Inferior parietal cortex (tissue), 1 donor: ENCODE measurements at regions not wholly inside any gene's neighbourhood (a gene's known extent, or its start where the extent isn't known, plus 50 kb on each side); places are given as distances from the start of the nearest gene placed in this dataset.
"Not testable (repeated sequence)": the region's sequence is repeated elsewhere in the genome, so short reads cannot be mapped to it uniquely, and the experiment has no call there.

Source experiments
- DNase-seq: peaks from one replicate; pipeline ENCODE4 v3.0.0-alpha.2; 2016; ENCODE audit errors: extremely low spot score

DNA sequence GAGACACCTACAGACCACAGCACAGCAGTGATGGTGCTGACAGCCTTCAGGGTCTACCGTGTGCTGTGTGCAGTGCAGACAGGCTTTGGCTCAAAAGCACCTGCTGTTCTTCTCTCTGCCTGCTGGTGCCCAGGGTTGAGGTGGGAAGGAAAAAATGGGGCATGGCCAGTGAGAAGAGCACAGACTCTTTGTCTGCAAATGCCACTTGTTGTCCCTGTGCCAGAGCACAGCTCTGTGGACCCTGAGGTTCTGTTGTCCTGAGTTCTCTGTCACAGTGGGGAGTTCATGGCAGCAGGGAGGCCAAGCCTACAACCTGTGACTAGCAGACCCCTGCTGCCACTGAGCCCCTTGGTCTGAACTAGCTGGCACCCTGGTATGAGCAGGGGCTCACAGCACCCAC is 376.7 kb downstream of the GLRX3 start:
- DNase-seq, result no peak

- no peak for DNase-seq
Observed at GRCh38 chr10:130513686-130514476, 377.7 kb downstream of the GLRX3 start.

DNA sequence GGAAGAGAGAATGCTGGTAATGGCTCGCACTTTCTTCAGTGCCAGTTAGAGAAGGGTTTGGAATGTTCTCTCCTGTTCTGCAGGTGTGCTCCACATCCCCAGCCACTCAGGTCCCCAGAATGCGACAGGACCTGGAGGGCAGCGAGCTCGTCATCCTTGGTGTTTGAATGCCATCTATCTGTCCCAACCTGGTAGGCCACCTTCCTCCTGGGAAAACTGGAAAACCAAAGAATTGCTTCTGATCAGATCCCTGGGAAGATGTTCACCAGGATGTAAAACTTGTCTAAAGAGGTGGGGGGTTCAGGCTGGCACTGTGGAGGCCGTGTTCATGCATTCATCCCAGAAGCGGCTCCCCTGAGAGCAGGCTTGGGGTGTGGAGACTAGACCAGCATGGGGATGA is 379.5 kb downstream of the GLRX3 start:
- DNase-seq, result no peak

DNA sequence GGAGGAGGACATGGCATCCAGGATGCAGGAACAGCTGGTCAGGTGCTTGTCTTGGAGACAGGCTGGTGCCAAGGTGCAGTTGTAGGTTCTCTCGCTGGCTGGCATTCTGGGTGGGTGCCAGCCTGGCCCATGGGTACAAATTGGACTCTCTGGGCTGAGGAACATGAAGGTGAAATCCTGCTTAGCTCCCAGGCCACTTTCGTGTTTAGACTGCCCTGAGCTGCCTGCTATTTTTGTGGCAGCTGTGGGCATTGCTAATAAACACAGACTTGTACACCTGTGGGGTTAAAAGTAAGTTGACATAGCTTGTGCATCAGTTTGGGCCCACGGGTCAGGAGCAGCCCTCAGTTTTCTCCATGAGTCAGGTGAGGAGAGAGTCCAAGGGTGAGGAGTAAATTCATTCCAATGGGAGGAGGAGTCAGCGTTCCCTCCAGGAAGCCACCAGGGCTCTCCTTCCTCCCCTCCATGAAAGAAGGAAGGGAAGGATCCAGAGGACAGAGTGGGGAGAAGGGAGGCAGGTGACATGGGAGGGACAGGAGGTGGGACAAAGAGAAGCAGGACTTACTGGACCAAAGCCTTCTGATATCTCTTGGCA is 380.0 kb downstream of the GLRX3 start:
- no peak for DNase-seq

DNA sequence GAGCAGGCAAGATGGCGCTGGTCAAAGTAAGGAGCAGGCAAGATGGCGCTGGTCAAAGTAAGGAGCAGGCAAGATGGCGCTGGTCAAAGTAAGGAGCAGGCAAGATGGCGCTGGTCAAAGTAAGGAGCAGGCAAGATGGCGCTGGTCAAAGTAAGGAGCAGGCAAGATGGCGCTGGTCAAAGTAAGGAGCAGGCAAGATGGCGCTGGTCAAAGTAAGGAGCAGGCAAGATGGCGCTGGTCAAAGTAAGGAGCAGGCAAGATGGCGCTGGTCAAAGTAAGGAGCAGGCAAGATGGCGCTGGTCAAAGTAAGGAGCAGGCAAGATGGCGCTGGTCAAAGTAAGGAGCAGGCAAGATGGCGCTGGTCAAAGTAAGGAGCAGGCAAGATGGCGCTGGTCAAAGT is 382.7 kb downstream of the GLRX3 start:
- DNase-seq, result not testable (repeated sequence)

GRCh38 chr10:130519791-130520190 is 383.6 kb downstream of the GLRX3 start:
- DNase-seq, result no peak

- DNase-seq, result no peak
Observed at GRCh38 chr10:130531312-130531711, 395.1 kb downstream of the GLRX3 start.

DNA sequence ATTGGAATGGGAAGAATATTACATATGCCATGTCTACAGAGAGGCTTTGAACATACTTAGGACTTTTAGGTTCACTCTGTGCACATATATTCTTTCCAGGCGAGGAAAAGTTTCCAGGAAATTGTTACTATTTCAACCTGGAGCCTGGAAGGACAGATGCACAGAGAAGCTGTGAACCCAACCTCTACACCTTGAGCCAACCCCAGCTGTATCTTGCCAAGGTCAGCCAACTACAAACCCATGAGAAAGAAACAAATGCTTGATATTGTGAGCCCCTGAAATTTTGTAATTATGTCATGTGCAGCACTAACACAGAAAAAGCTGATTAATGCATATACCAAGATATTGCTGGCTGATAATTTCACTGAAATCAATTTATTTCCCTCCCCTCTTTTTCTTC is 404.9 kb downstream of the GLRX3 start:
- DNase-seq, result no peak

DNA sequence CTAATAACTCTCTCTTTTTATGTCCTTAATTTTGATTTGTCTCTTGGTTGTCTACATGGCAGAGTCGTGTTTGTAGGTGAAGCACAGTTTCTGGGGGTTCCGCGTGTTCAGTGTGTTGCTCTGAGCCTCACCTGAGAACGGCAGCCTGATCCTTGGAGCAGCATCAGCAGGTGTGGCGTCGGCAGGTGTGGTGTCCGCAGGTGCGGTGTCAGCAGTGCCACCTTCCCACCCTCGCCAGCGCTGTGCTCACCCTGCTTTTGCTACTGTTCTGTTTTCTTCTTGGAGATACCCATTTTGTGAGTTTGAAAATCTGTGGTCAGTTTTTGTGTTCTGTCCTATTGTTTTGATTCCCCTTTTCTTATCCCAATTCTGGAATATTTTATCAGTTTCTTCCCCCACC is 406.6 kb downstream of the GLRX3 start:
- no peak for DNase-seq

- no peak for DNase-seq
Observed at GRCh38 chr10:130543794-130544193, 407.6 kb downstream of the GLRX3 start.

- no peak for DNase-seq
Observed at GRCh38 chr10:130545122-130545521, 408.9 kb downstream of the GLRX3 start.

DNA sequence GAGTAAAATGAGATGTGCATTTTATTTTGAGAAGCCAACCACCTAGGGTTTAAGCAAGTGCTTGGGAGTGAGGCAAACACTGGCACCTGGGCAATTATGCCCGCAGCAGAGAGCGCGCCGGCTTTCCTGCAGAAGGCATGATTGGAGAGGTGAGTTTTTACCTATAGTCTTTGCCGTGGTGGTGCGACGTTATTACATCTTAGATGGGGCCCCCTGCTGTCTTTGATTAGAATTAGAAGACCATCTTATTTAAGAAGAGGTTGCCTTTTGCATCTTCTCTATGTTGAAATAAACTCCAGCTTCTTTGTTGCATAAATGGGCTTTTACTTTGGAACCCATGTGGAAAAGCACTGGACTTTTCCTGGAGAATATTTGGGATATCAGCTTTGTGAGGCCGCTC is 409.5 kb downstream of the GLRX3 start:
- no peak for DNase-seq

- DNase-seq, result no peak
Observed at GRCh38 chr10:130546841-130547240, 410.6 kb downstream of the GLRX3 start.

DNA sequence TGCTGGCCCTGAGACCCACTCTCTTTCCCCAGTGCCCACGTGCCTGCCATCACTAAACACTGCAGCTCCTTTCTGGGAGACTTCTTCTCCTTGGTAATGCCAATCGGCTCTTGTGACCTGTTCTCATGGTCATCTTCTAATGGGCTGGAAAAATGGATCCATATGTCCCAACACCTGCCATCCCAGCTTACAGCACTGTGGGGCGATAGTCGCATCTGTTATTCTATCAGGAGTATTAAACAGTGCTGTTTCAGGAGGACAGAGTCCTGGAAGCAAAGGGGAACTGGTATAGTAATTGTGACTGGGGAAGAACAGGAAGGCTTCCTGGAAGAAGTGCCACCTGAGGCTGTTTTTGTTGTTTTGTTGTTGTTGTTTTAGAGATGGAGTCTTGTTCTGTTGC is 411.2 kb downstream of the GLRX3 start:
- no peak for DNase-seq

DNA sequence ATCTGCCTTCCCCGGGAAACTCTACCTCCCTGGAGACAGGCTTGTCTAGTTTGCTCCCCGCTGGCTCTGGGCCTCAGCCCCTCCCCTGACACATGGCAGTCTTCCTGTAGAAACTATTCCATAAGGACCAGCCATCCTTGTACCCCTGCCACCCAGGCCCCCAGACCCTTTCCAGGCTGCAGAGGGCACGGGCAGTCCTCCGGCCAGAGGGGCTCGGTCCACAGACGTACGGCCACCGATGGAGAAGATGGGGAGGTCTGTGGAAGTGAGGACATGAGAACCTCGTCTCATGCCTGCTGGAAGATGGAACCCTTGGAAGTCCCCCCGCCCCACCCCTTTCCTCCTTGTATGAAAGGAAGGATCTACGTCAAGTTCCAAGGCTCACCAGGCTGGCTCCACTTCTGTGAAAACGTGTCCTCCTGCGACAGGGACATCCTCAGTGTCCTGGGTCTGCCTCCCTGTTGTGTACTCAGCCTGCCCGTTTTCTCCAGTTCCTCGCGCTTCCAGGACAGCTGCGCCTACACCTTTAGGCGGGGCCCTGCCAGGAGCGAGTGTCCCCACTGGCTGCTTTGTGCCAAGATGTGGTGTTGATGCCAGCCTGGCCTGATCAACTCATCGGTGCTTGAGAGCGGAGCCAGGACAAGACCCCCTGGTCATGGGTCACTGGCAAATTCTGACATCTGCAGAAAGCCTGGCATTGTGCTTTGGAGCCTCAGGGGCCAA is 414.9 kb downstream of the GLRX3 start:
- no peak for DNase-seq

- no peak for DNase-seq
Observed at GRCh38 chr10:130551676-130552075, 415.5 kb downstream of the GLRX3 start.

GRCh38 chr10:130553826-130554225 is 417.6 kb downstream of the GLRX3 start:
- DNase-seq, result no peak

- DNase-seq, result no peak
Observed at GRCh38 chr10:130554701-130555410, 418.7 kb downstream of the GLRX3 start.

DNA sequence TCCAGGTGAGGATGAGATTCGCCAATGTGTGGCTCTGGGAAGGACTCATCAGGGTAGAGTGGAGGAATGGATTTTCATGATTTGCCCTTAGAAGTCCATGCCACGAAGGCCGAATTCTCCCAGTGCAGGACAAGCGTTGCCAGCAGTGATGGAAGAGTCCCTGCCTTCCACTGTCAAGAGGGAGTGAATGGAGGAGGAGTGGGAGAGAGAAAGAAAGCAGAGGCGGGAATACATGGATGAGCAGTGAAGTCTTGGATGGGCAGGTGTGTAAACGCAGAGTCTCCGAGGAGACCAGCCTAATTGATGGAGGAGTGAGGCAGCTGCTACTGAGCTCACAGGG is 419.2 kb downstream of the GLRX3 start:
- DNase-seq, result no peak

DNA sequence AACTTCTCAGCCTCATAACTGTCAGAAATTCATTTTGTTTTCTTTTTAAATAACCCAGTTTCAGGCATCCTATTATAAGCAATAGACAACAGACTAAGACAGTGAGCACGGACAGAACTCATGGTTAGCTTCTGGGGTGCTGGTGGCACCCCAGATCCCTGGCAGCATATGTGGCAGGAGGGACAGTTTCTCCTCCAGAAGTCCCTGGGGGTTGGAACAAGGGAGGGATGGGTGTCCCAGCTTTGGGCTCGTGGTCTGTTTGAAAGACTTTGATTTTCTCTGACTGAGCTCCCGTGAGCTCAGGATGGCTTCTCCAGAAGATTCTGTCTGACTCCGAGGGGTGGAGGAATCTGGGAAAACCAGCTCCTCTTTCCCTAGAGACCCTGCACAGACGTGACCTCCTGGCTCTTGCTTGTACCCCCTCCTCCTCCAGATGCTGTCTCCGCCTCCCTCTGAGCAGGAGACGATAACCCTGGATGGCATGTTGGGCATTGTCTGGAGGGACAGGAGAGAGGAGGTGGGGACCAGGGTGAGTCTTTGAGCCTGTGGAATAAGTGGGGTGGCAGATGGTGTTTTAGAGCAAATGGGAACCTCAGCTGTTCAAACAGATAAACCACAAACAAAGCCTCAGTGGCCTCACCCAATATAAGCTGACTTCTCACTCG is 421.1 kb downstream of the GLRX3 start:
- DNase-seq, result no peak

- no peak for DNase-seq
Observed at GRCh38 chr10:130558746-130559546, 422.8 kb downstream of the GLRX3 start.
